H9 (cell line): ENCODE measurements at regions not wholly inside any gene's neighbourhood (a gene's known extent, or its start where the extent isn't known, plus 50 kb on each side); places are given as distances from the start of the nearest gene placed in this dataset.

Experiments used
- DNase-seq: peaks from one replicate; pipeline ENCODE4 v3.0.0-alpha.2; 2017
- H2AFZ ChIP-seq: one replicate; pipeline ENCODE4 v1.6.1; 2013; ENCODE audit warnings: mild to moderate bottlenecking, low read length, control low read depth, moderate library complexity
- H2AK5ac ChIP-seq: 2 replicates; pipeline ENCODE4 v1.6.1; 2013; ENCODE audit warnings: low read length, control low read depth, mixed read lengths; ENCODE audit not compliant: insufficient read length
- H2BK120ac ChIP-seq: one replicate; pipeline ENCODE4 v1.6.1; 2013; ENCODE audit warnings: low read depth, mild to moderate bottlenecking, low read length, control low read depth, inconsistent platforms; ENCODE audit not compliant: poor library complexity, severe bottlenecking
- H2BK12ac ChIP-seq: 2 replicates; pipeline ENCODE4 v1.6.1; 2013; ENCODE audit warnings: low read length, control low read depth, mixed read lengths, low read depth; ENCODE audit not compliant: insufficient read length
- H2BK15ac ChIP-seq: 2 replicates; pipeline ENCODE4 v1.6.1; 2013; ENCODE audit warnings: low read depth, low read length, control low read depth
- H2BK20ac ChIP-seq: one replicate; pipeline ENCODE4 v1.6.1; 2013; ENCODE audit warnings: low read depth, mild to moderate bottlenecking, low read length, control low read depth, inconsistent platforms; ENCODE audit not compliant: poor library complexity, severe bottlenecking
- H2BK5ac ChIP-seq: 2 replicates; pipeline ENCODE4 v1.6.1; 2013; ENCODE audit warnings: low read length, control low read depth, mixed read lengths; ENCODE audit not compliant: insufficient read length
- H3K14ac ChIP-seq: 2 replicates; pipeline ENCODE4 v1.6.1; 2013; ENCODE audit warnings: low read length, control low read depth; ENCODE audit not compliant: insufficient read depth
- H3K18ac ChIP-seq: 2 replicates; pipeline ENCODE4 v1.6.1; 2013; ENCODE audit warnings: low read depth, mild to moderate bottlenecking, mixed read lengths, low read length, control low read depth; ENCODE audit not compliant: insufficient read length
- H3K23ac ChIP-seq: 2 replicates; pipeline ENCODE4 v1.6.1; 2013; ENCODE audit warnings: low read length, control low read depth, mixed read lengths, low read depth; ENCODE audit not compliant: insufficient read length
- H3K23me2 ChIP-seq: 2 replicates; pipeline ENCODE4 v1.6.1; 2013; ENCODE audit warnings: low read depth, mild to moderate bottlenecking, mixed read lengths, low read length, control low read depth; ENCODE audit not compliant: insufficient read length, poor library complexity, severe bottlenecking
- H3K27ac ChIP-seq: 2 replicates; pipeline ENCODE4 v1.5.1; 2013; ENCODE audit warnings: low read length, control low read depth, mixed read lengths, low read depth; ENCODE audit not compliant: insufficient read length
- H3K27me3 ChIP-seq: 2 replicates; pipeline ENCODE4 v1.6.1; 2013; ENCODE audit warnings: low read length, control low read depth, inconsistent platforms; ENCODE audit not compliant: insufficient read depth
- H3K4ac ChIP-seq: 2 replicates; pipeline ENCODE4 v1.6.1; 2013; ENCODE audit warnings: low read depth, mild to moderate bottlenecking, control low read depth, inconsistent platforms, low read length, moderate library complexity
- H3K4me1 ChIP-seq: 2 replicates; pipeline ENCODE4 v1.6.1; 2013; ENCODE audit warnings: low read length, control low read depth, inconsistent platforms; ENCODE audit not compliant: insufficient read depth
- H3K4me2 ChIP-seq: 2 replicates; pipeline ENCODE4 v1.6.1; 2013; ENCODE audit warnings: low read length, control low read depth, mixed read lengths; ENCODE audit not compliant: insufficient read length, insufficient read depth
- H3K56ac ChIP-seq: 2 replicates; pipeline ENCODE4 v1.6.1; 2013; ENCODE audit warnings: low read depth, mild to moderate bottlenecking, mixed read lengths, low read length, control low read depth; ENCODE audit not compliant: insufficient read length
- H3K79me1 ChIP-seq: 2 replicates; pipeline ENCODE4 v1.6.1; 2013; ENCODE audit warnings: low read depth, mild to moderate bottlenecking, moderate library complexity, low read length, control low read depth, inconsistent platforms; ENCODE audit not compliant: insufficient read depth, poor library complexity, severe bottlenecking
- H3K79me2 ChIP-seq: 2 replicates; pipeline ENCODE4 v1.6.1; 2013; ENCODE audit warnings: low read length, control low read depth, inconsistent platforms; ENCODE audit not compliant: insufficient read depth
- H3K9ac ChIP-seq: 2 replicates; pipeline ENCODE4 v1.6.1; 2013; ENCODE audit warnings: low read length, control low read depth, mixed read lengths; ENCODE audit not compliant: insufficient read length; ENCODE audit errors: extremely low read depth
- H3K9me3 ChIP-seq: one replicate; pipeline ENCODE4 v1.6.1; 2013; ENCODE audit warnings: low read depth, low read length, inconsistent platforms; ENCODE audit not compliant: control insufficient read depth
- H3T11ph ChIP-seq: one replicate; pipeline ENCODE4 v1.6.1; 2013; ENCODE audit warnings: mild to moderate bottlenecking, low read length, control low read depth, inconsistent platforms
- H4K20me1 ChIP-seq: one replicate; pipeline ENCODE4 v1.6.1; 2013; ENCODE audit not compliant: control insufficient read depth, insufficient read length, insufficient read depth
- H4K5ac ChIP-seq: 2 replicates; pipeline ENCODE4 v1.6.1; 2013; ENCODE audit warnings: low read depth, mild to moderate bottlenecking, mixed read lengths, low read length, control low read depth; ENCODE audit not compliant: insufficient read length
- H4K8ac ChIP-seq: replicated peaks from 2 replicates; pipeline ENCODE4 v1.6.1; 2013; ENCODE audit warnings: low read length, control low read depth, mixed read lengths, low read depth; ENCODE audit not compliant: insufficient read length
- H4K91ac ChIP-seq: 2 replicates; pipeline ENCODE4 v1.6.1; 2013; ENCODE audit warnings: low read depth, mild to moderate bottlenecking, moderate library complexity, mixed read lengths, low read length, control low read depth; ENCODE audit not compliant: insufficient read length
- H3K27ac Mint-ChIP-seq, 3 experiments: 2 replicates in 2 of 3; 3 replicates in 1 of 3; pipeline ENCODE4 v1.8.0; 2020 to 2021; ENCODE audit warnings: mixed read lengths in 3 of 3, mild to moderate bottlenecking in 1 of 3, moderate library complexity in 1 of 3
- H3K27me3 Mint-ChIP-seq: 2 replicates; pipeline ENCODE4 v1.8.0; 2021; ENCODE audit warnings: low read depth, mild to moderate bottlenecking, moderate library complexity, mixed read lengths
- H3K36me3 Mint-ChIP-seq, 3 experiments: 2 replicates in 2 of 3; 3 replicates in 1 of 3; pipeline ENCODE4 v1.8.0; 2020 to 2021; ENCODE audit warnings: low read depth in 3 of 3, mixed read lengths in 3 of 3; ENCODE audit not compliant: insufficient read depth in 1 of 3
- H3K4me1 Mint-ChIP-seq, 2 experiments: 2 replicates each; pipeline ENCODE4 v1.8.0; 2020; ENCODE audit warnings: mixed read lengths in 2 of 2
- H3K4me3 Mint-ChIP-seq, 2 experiments: 2 replicates in 1 of 2; 3 replicates in 1 of 2; pipeline ENCODE4 v1.8.0; 2020 to 2021; ENCODE audit warnings: mild to moderate bottlenecking in 2 of 2, mixed read lengths in 2 of 2, moderate library complexity in 1 of 2
- H3K9me3 Mint-ChIP-seq, 2 experiments: 2 replicates in 1 of 2; 3 replicates in 1 of 2; pipeline ENCODE4 v1.8.0; 2020; ENCODE audit warnings: mild to moderate bottlenecking in 2 of 2, mixed read lengths in 2 of 2, moderate library complexity in 1 of 2
- CTCF ChIP-seq: fragments of 200-600 bp; sonication (generic); conservative IDR thresholded peaks from 3 replicates; pipeline ENCODE4 v1.8.0; 2021; ENCODE audit warnings: antibody characterized with exemption, mild to moderate bottlenecking
- WGBS: extraction: QIAGEN DNeasy Blood & Tissue Kit; methylation state at CpG from one replicate; pipeline ENCODE4 v1.1.7; 2013; ENCODE audit warnings: missing lambda C conversion rate, low lambda C conversion rate, mixed read lengths; ENCODE audit not compliant: insufficient read length; ENCODE audit errors: extremely low coverage; 5-methylcytosine and 5-hydroxymethylcytosine counted together

- Histone ChIP-seq H3K27ac (no peak overlapping the region), H3K9ac (no peak overlapping the region), H2BK12ac (no peak overlapping the region), H3K23me2 (no peaks in the 10 kb centered on the region), H3K79me2 (no peaks in the 10 kb centered on the region), H4K5ac (no peak overlapping the region), H2AFZ (no peak overlapping the region), H3K4me1 (peaks cover 2% of the 10 kb centered on the region; the same call in 1 of the 2 replicates), H4K8ac (no peak overlapping the region), H3K9me3 (no peaks in the 10 kb centered on the region), H3K23ac (no peak overlapping the region), H2BK120ac (no peak overlapping the region), H2BK20ac (no peak overlapping the region), H4K91ac (no peak overlapping the region), H2BK5ac (no peak overlapping the region), H3K79me1 (no peaks in the 10 kb centered on the region), H3K4me2 (no peak overlapping the region), H3K4ac (no peak overlapping the region), H2AK5ac (no peak overlapping the region), H3T11ph (no peak overlapping the region), H3K27me3 (no peaks in the 10 kb centered on the region), H4K20me1 (no peaks in the 10 kb centered on the region), H3K18ac (no peak overlapping the region), H3K56ac (no peak overlapping the region), H2BK15ac (no peak overlapping the region), H3K14ac (no peak overlapping the region)
- no CpG with 5 or more reads among the region's 1 CpG for WGBS
- no peak for TF ChIP-seq CTCF
- peaks cover 0 to 4% of the 10 kb centered on the region in 2 experiments; a peak in 4 of 5 replicates for H3K9me3 Mint-ChIP-seq
- H3K27me3 Mint-ChIP-seq: no peaks in the 10 kb centered on the region
- H3K27ac Mint-ChIP-seq: no peak overlapping the region
- no peaks in the 10 kb centered on the region; a peak in 3 of 7 replicates for H3K36me3 Mint-ChIP-seq
- no peak overlapping the region for H3K4me3 Mint-ChIP-seq
- H3K4me1 Mint-ChIP-seq: peaks cover 7 to 14% of the 10 kb centered on the region in 2 experiments
- no peak for DNase-seq
Measured at GRCh38 chr2:183497861-183498260, 373.6 kb downstream of the NUP35 start.
